ENCODE measurements at regions not wholly inside any gene's neighbourhood (a gene's known extent, or its start where the extent isn't known, plus 50 kb on each side); places are given as distances from the start of the nearest gene placed in this dataset.

DNA sequence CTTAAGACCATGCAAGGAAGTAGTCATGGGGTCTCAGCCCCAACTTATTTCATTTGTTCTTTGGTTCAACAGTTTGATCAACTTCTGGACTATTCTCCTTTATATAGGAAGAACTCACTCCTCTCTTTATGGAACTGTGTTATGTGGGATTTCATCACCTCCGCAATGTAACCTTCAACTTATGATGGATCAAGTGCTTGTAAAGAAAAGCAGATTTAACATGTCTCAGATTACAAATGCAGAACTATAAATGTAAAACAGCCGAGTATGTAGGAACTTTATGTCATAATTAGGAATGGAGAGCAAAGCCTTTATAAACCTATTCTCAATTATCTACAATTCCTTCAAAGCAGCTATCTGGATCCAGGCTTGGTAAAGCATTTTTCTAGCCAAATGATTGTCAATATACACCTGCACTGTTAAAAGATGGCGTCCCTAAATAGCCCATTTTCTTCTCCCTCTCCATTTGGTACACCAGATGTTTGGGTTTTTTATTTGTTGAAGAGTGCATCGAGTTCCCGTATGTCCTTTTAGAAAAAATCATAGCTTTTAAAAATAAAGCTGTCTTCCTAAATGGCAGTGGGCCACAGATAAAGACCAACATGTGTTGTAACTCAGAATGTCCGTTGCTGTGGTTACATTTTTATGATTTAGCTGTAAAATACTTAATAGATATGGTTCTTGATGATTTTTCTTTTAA, 985.1 kb upstream of the SLC35B3 start:
- POLR2A ChIA-PET = no interaction called here

DNA sequence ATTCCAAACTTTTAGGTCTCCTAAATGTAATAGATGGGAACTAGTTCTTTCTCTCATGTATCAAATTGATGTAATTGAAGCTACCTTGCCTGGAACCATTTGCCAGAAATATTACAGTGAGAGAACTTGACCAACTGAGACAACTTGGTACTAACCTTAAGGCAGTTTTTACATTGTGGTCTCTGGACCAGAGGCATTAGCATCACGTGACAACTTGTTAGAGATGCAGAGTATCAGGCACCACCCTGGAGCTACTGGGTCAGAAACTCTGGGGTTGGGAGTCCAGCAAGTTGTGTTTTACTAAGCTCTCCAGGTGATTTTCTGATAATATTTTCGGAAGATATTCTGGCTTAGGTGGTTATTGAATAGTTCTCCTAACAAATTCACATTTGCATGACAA, 982.1 kb upstream of the SLC35B3 start:
- CTCF ChIA-PET = no interaction called here
- ATAC-seq = no peak
- H3K27ac ChIP-seq (ENCODE audit: low read depth, low read length) = no peak overlapping the region
- Mint-ChIP-seq H3K9me3 (peaks cover 0 to 8% (median 0%) of the 10 kb centered on the region in 11 donors), H3K27ac (no peak overlapping the region), H3K4me1 (no peaks in the 10 kb centered on the region), H3K4me3 (no peak overlapping the region), H3K36me3 (no peaks in the 10 kb centered on the region), H3K27me3 (no peaks in the 10 kb centered on the region)
- intact Hi-C loops (cut with micrococcal nuclease) = loop anchor here in 1 of 2 donors (10.0 kb wide), 1 partner anchor 433 kb away; no protein-coding TSS in a partner anchor
- no peaks in the 10 kb centered on the region for H3K9me3 ChIP-seq (ENCODE audit: control insufficient read depth in 2 of 3, low read length in 3 of 3)
- no peaks in the 10 kb centered on the region for H3K36me3 ChIP-seq (ENCODE audit: control insufficient read depth in 2 of 3, insufficient read depth in 3 of 3, low read length in 3 of 3)
- POLR2A ChIA-PET = no interaction called here
- DNase-seq = no peak
- no peak overlapping the region for H3K4me3 ChIP-seq (ENCODE audit: low read length)
- no peaks in the 10 kb centered on the region for H3K4me1 ChIP-seq (ENCODE audit: control insufficient read depth in 2 of 2, insufficient read depth in 2 of 2, low read length in 2 of 2)
- no peaks in the 10 kb centered on the region for H3K27me3 ChIP-seq (ENCODE audit: control insufficient read depth in 2 of 2, insufficient read depth in 2 of 2, low read length in 2 of 2)

More for the DNA sequence above, 985.1 kb upstream of the SLC35B3 start:
- CTCF ChIA-PET = no interaction called here
- intact Hi-C loops (cut with micrococcal nuclease) = no loop called here
- ATAC-seq (no peak), DNase-seq (no peak)
- Histone ChIP-seq H3K9me3 (ENCODE audit: control insufficient read depth in 2 of 3, low read length in 3 of 3) (no peaks in the 10 kb centered on the region), H3K27me3 (ENCODE audit: control insufficient read depth in 2 of 2, insufficient read depth in 2 of 2, low read length in 2 of 2) (no peaks in the 10 kb centered on the region), H3K36me3 (ENCODE audit: control insufficient read depth in 2 of 3, insufficient read depth in 3 of 3, low read length in 3 of 3) (no peaks in the 10 kb centered on the region), H3K4me1 (ENCODE audit: control insufficient read depth in 2 of 2, insufficient read depth in 2 of 2, low read length in 2 of 2) (no peaks in the 10 kb centered on the region), H3K27ac (ENCODE audit: low read depth, low read length) (no peak overlapping the region), H3K4me3 (ENCODE audit: low read length) (no peak overlapping the region)
- H3K36me3 Mint-ChIP-seq = no peaks in the 10 kb centered on the region
- H3K9me3 Mint-ChIP-seq = peaks cover 0 to 8% (median 0%) of the 10 kb centered on the region in 11 donors
- H3K4me3 Mint-ChIP-seq = no peak overlapping the region
- no peaks in the 10 kb centered on the region for H3K27me3 Mint-ChIP-seq
- no peaks in the 10 kb centered on the region for H3K4me1 Mint-ChIP-seq
- H3K27ac Mint-ChIP-seq = no peak overlapping the region

GRCh38 chr6:9412951-9413559, 977.7 kb upstream of the SLC35B3 start:
- ATAC-seq (no peak), DNase-seq (no peak)
- Mint-ChIP-seq H3K4me1 (no peaks in the 10 kb centered on the region), H3K36me3 (no peaks in the 10 kb centered on the region), H3K9me3 (peaks cover 0 to 5% (median 0%) of the 10 kb centered on the region in 11 donors), H3K27ac (no peak overlapping the region), H3K27me3 (no peaks in the 10 kb centered on the region), H3K4me3 (no peak overlapping the region)
- H3K36me3 ChIP-seq (ENCODE audit: control insufficient read depth in 2 of 3, insufficient read depth in 3 of 3, low read length in 3 of 3) = no peaks in the 10 kb centered on the region
- no peak overlapping the region for H3K4me3 ChIP-seq (ENCODE audit: low read length)
- intact Hi-C loops (cut with micrococcal nuclease) = loop anchor here (2.0 to 10.0 kb wide), 2 partner anchors 428 to 430 kb away; no protein-coding TSS in a partner anchor
- no peaks in the 10 kb centered on the region for H3K9me3 ChIP-seq (ENCODE audit: control insufficient read depth in 2 of 3, low read length in 3 of 3)
- H3K4me1 ChIP-seq (ENCODE audit: control insufficient read depth in 2 of 2, insufficient read depth in 2 of 2, low read length in 2 of 2) = no peaks in the 10 kb centered on the region
- ChIA-PET CTCF (interaction anchor here (1.3 kb wide), 1 partner anchor 37 kb away, joined by 3 read pairs; no protein-coding TSS in a partner anchor), POLR2A (no interaction called here)
- no peaks in the 10 kb centered on the region for H3K27me3 ChIP-seq (ENCODE audit: control insufficient read depth in 2 of 2, insufficient read depth in 2 of 2, low read length in 2 of 2)
- no peak overlapping the region for H3K27ac ChIP-seq (ENCODE audit: low read depth, low read length)

DNA sequence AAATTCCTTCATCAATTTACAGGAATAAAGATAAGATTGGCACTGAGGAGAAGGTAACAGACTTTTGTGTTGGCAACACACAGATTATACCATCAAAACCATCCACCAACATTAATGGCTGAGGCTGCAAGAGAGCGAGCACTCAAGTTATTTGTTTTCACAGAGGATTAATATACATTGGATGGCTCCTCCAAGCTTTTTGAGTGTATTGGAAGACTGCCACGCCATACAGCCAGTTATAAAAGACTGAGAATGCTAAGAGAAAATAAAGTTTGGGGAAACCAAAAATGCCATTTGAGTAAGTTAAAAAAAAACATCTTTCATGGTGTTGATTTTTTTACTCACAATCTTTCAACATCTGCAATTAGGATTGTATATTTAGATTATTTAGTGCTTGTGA, 973.8 kb upstream of the SLC35B3 start:
- DNase-seq (no peak), ATAC-seq (no peak)
- Mint-ChIP-seq H3K4me3 (no peak overlapping the region), H3K4me1 (no peaks in the 10 kb centered on the region), H3K27ac (no peak overlapping the region), H3K9me3 (peaks cover 0 to 5% (median 0%) of the 10 kb centered on the region in 11 donors), H3K36me3 (no peaks in the 10 kb centered on the region), H3K27me3 (peaks cover 0 to 5% (median 0%) of the 10 kb centered on the region in 5 donors)
- Histone ChIP-seq H3K36me3 (ENCODE audit: control insufficient read depth in 2 of 3, insufficient read depth in 3 of 3, low read length in 3 of 3) (no peaks in the 10 kb centered on the region), H3K27ac (ENCODE audit: low read depth, low read length) (no peak overlapping the region), H3K9me3 (ENCODE audit: control insufficient read depth in 2 of 3, low read length in 3 of 3) (no peaks in the 10 kb centered on the region), H3K27me3 (ENCODE audit: control insufficient read depth in 2 of 2, insufficient read depth in 2 of 2, low read length in 2 of 2) (no peaks in the 10 kb centered on the region), H3K4me1 (ENCODE audit: control insufficient read depth in 2 of 2, insufficient read depth in 2 of 2, low read length in 2 of 2) (no peaks in the 10 kb centered on the region), H3K4me3 (ENCODE audit: low read length) (no peak overlapping the region)
- ChIA-PET CTCF (interaction anchor here (0.7 kb wide), 1 partner anchor 81 kb away, joined by 3 read pairs; no protein-coding TSS in a partner anchor), POLR2A (no interaction called here)
- intact Hi-C loops (cut with micrococcal nuclease) = loop anchor here in 1 of 2 donors (10.0 kb wide), 1 partner anchor 1026 kb away; no protein-coding TSS in a partner anchor

DNA sequence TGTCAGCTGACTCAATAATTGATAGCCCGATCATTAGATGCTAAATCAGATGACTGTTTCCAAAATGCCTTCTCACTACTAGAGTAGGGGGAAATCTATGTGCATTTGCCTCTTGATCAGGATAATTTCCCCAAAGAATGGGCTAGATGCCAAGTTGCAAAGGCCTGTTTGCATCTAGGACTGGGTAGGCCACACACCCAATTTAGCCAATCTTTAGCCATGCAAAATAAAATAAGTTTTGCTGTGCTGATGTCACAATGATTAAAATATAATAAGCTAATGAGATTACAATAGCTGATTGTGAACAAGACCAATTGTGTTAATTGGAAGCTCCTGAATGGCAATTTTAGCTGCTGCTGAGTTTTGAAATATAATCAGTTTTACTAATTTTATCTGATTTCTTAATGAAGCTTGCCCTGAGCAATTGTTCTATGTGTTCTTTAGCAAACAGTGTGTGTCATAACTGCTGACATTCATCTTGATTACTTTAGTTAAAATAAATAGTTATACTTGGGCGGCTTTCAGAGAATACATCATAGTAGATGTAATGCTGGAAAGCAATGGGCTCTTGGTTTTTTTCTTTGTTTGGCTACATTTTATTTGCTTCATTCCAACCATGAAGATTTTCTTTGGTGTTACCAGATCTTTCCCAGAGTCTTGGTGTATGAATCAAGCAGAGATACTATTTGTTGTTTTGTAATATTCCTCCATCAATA, 973.2 kb upstream of the SLC35B3 start:
- no peaks in the 10 kb centered on the region for H3K4me1 ChIP-seq (ENCODE audit: control insufficient read depth in 2 of 2, insufficient read depth in 2 of 2, low read length in 2 of 2)
- Mint-ChIP-seq H3K27ac (no peak overlapping the region), H3K4me3 (no peak overlapping the region), H3K27me3 (peaks cover 0 to 5% (median 0%) of the 10 kb centered on the region in 5 donors), H3K4me1 (no peaks in the 10 kb centered on the region), H3K36me3 (no peaks in the 10 kb centered on the region), H3K9me3 (peaks cover 0 to 5% (median 0%) of the 10 kb centered on the region in 11 donors)
- POLR2A ChIA-PET = no interaction called here
- DNase-seq = no peak
- H3K9me3 ChIP-seq (ENCODE audit: control insufficient read depth in 2 of 3, low read length in 3 of 3) = no peaks in the 10 kb centered on the region
- CTCF ChIA-PET = no interaction called here
- H3K4me3 ChIP-seq (ENCODE audit: low read length) = no peak overlapping the region
- intact Hi-C loops (cut with micrococcal nuclease) = loop anchor here in 1 of 2 donors (10.0 kb wide), 1 partner anchor 1026 kb away; no protein-coding TSS in a partner anchor
- H3K36me3 ChIP-seq (ENCODE audit: control insufficient read depth in 2 of 3, insufficient read depth in 3 of 3, low read length in 3 of 3) = no peaks in the 10 kb centered on the region
- no peak overlapping the region for H3K27ac ChIP-seq (ENCODE audit: low read depth, low read length)
- ATAC-seq = no peak
- H3K27me3 ChIP-seq (ENCODE audit: control insufficient read depth in 2 of 2, insufficient read depth in 2 of 2, low read length in 2 of 2) = no peaks in the 10 kb centered on the region

DNA sequence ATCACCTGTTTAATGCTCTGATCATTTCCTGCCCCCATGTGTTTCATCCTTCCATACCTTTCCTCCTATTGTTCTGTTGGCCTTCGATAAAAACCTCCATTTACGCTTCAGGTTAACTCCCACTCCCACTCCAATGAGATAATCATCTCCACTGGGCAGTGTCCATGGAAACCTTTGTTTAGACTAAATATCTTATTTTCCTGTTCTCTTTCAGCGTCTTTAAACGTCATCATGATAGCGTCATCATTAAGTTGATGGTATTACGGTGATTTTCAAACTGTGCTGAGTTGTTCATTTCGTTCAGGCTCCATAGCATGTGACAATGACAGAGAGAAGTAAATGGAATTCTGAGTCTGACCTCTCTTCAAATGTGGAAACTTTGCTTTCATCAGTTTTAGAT, 970.5 kb upstream of the SLC35B3 start:
- Mint-ChIP-seq H3K4me1 (no peaks in the 10 kb centered on the region), H3K27ac (no peak overlapping the region), H3K4me3 (no peak overlapping the region), H3K36me3 (no peaks in the 10 kb centered on the region), H3K27me3 (peaks cover 0 to 5% (median 0%) of the 10 kb centered on the region in 5 donors), H3K9me3 (peaks cover 0 to 5% (median 0%) of the 10 kb centered on the region in 11 donors)
- Histone ChIP-seq H3K27me3 (ENCODE audit: control insufficient read depth in 2 of 2, insufficient read depth in 2 of 2, low read length in 2 of 2) (no peaks in the 10 kb centered on the region), H3K27ac (ENCODE audit: low read depth, low read length) (no peak overlapping the region), H3K36me3 (ENCODE audit: control insufficient read depth in 2 of 3, insufficient read depth in 3 of 3, low read length in 3 of 3) (no peaks in the 10 kb centered on the region), H3K4me3 (ENCODE audit: low read length) (no peak overlapping the region), H3K4me1 (ENCODE audit: control insufficient read depth in 2 of 2, insufficient read depth in 2 of 2, low read length in 2 of 2) (no peaks in the 10 kb centered on the region), H3K9me3 (ENCODE audit: control insufficient read depth in 2 of 3, low read length in 3 of 3) (no peaks in the 10 kb centered on the region)
- DNase-seq (no peak), ATAC-seq (no peak)
- POLR2A ChIA-PET = no interaction called here
- CTCF ChIA-PET = no interaction called here
- intact Hi-C loops (cut with micrococcal nuclease) = loop anchor here in 1 of 2 donors (10.0 kb wide), 1 partner anchor 1029 kb away; no protein-coding TSS in a partner anchor
